Activated CD4-positive, alpha-beta T cell treated with anti-CD3 and anti-CD28 coated beads, Interleukin-2, amount 50 U/mL, for 48 hours (primary cell): ENCODE measurements at regions not wholly inside any gene's neighbourhood (a gene's known extent, or its start where the extent isn't known, plus 50 kb on each side); places are given as distances from the start of the nearest gene placed in this dataset.
A peak's percentile ranks its signal among the peaks of the same experiment; 100 is the strongest.
"Not testable (repeated sequence)": the region's sequence is repeated elsewhere in the genome, so short reads cannot be mapped to it uniquely, and the experiment has no call there.

Experiments
- DNase-seq, 2 experiments: peaks; one replicate each; pipeline ENCODE4 v3.0.0-alpha.2; 2020

- DNase-seq = no peak
These were observed 174.7 kb downstream of the BMP7 start for GRCh38 chr20:57091748-57092111.

DNA sequence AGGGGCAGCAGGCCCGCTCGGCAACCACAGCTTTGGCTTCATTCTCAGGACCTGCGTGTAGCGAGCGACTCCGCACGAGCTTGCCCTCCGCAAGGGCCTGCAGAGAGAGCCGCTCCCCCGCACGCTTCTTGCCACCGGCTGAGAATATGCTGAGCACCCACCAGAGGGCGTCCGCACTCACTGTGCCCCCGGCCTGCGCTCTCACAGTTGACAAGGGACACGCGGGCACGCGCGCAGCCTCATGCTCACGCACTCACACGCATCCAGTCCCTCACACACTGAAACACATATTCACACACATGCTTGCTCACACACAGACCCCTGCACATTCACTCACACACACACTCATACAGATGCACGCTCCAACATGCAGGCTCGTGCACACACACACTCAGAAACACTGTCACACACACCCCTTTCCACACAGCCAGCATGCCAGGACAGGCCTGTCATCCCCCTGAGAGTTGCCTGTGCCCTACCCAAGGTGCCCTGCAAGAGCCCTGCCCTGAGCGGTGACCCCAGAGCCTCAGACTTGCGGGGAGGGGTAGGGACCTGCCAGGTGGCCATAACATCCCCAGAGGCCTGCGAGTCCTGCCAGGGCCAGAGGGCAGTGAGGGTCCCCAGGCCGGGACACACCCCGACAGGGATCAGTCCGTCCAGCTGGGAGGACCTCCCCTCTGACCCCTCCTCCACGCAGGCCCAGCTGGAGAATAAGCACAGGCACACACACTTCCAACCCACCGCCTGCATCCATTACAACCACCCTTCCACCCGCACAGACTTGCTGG lies 174.1 kb downstream of the BMP7 start:
- peak; percentile 62 to 70 for DNase-seq

- DNase-seq = no peak
These were observed 173.4 kb downstream of the BMP7 start for GRCh38 chr20:57092900-57093530.

- no peak for DNase-seq
These were observed 172.7 kb downstream of the BMP7 start for GRCh38 chr20:57093766-57094165.

DNA sequence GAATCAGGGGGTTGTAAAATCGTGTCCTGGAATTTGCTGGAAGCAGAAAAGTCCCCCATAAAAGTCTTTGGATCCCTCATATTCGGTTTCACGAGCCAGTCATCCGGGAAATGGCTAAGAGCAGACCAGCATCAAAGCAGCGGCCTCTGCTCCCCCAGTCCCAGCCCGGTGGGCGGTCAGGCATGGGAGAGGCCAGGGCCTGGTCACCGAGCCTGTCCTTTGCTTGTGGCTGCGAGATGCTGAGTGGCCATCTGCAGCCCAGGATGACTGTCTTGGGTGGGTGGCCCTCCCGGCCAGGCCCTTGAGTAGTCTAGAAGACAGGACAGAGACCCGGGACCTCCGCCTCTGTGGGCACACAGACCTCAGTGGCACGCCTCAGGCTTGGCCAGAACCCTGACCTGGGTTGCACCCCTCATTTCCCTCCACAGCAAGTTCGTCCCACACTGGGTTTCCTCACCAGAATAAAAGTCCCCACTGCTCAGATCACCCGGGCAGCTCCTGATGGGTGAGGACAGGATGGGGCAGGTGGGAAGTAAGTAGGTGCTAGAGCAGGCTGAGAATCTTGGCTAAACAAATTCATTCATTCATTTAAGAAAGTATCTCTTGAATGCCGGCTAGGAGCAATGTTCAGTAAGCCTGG lies 172.1 kb downstream of the BMP7 start:
- DNase-seq = no peak

GRCh38 chr20:57094991-57095390 lies 171.4 kb downstream of the BMP7 start:
- DNase-seq = no peak

GRCh38 chr20:57095426-57095825 lies 171.0 kb downstream of the BMP7 start:
- no peak for DNase-seq

DNA sequence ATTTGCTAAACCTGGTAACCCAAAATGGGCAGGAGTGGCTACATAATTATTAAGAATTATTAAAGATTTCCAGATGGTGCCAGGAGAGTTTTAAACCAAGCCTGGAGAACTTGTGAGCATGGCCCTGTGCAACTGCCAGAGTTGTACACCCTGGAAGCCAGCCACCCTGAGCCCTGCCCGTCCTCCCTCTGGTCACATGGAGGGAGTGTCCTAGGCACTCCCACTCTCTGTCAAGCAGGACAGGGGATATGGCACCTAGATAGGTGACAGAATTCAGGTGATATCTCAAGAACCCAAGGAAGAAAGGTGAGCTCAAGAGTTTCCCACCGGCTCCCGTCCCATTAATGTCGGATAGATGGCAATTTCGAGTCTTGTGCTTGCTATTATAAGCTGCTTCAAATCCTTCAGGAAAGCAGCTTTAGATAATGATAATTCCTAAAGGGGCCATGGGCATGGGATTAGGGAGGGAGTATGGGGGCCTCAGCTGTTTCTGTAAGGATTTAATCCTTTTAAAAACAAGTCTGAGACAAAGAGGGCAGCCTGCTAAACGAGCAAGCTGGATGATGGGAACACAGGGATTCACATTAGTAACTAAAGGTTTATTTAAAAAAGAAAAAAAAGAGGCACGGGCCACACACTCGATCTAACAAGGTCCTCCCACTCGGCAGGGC lies 169.1 kb downstream of the BMP7 start:
- DNase-seq = no peak

- no peak for DNase-seq
These were observed 164.3 kb downstream of the BMP7 start for GRCh38 chr20:57102160-57102559.

DNA sequence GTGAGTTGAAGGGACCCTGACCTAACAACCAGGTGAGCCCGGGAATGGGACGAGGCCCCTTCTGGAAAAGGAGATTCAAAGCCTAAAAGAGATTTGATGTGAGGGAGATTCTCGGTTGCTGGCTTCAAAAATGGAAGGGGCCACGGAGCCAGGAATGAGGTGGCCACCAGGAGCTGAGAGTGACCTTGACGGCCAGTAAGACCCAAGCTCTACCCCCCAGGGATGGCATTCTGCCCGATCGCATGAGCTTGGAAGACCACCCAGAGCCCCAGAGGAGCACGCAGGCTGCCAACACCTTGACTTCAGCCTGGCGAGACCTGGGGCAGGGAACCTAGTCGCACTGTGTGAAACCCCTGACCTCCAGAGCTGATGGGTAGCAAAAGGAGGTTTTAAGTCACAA lies 163.9 kb downstream of the BMP7 start:
- no peak for DNase-seq

- DNase-seq = no peak
These were observed 163.2 kb downstream of the BMP7 start for GRCh38 chr20:57103146-57103800.

GRCh38 chr20:57104113-57104512 lies 162.3 kb downstream of the BMP7 start:
- DNase-seq = no peak

- DNase-seq = no peak
These were observed 161.7 kb downstream of the BMP7 start for GRCh38 chr20:57104651-57105204.

GRCh38 chr20:57106030-57106682 lies 160.3 kb downstream of the BMP7 start:
- no peak for DNase-seq

GRCh38 chr20:57106692-57107091 lies 159.7 kb downstream of the BMP7 start:
- DNase-seq = no peak

DNA sequence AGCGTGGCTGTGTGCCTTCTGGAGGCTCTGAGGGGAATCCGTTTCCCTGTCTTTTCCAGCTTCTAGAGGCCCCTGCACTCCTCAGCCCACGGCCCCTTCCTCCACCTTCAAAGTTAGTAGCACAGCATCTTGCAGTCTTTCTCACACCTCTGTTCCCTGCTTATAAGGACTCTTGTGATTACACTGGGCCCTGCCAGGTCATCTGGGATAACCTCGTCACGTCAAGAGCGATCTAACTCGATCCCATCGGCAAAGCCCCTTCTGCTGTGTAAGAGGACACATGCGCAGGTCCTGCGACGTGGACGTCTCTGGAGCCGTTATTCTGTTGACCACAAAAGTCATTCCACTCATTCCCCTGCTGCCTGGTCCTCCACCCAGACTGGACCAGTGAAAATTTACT lies 159.2 kb downstream of the BMP7 start:
- no peak for DNase-seq

- DNase-seq = no peak
These were observed 158.2 kb downstream of the BMP7 start for GRCh38 chr20:57108218-57108617.

- DNase-seq = no peak
These were observed 157.5 kb downstream of the BMP7 start for GRCh38 chr20:57108742-57109570.

DNA sequence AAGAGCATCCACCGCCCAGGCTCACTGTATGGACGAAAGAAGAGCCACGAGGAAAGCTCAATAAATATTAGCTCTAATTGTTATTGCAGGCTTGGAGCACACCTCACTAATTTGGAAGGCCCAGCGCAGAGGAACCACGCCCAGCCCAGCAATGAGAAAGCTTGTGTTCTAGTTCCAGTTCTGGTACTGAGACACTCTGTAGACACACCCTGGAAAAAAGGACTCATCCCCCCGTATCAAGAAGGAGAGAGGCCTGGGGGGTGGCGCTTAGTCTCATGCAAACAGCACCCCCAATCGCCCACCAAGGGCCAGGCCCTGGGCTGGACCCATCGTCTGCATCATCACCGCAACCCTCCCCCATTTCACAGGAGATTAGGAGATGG lies 156.9 kb downstream of the BMP7 start:
- DNase-seq = no peak

GRCh38 chr20:57110121-57111027 lies 156.1 kb downstream of the BMP7 start:
- not testable (repeated sequence) for DNase-seq
